Progenitor cell of endocrine pancreas (in vitro differentiated cells): ENCODE measurements at regions not wholly inside any gene's neighbourhood (a gene's known extent, or its start where the extent isn't known, plus 50 kb on each side); places are given as distances from the start of the nearest gene placed in this dataset.
"Not testable (repeated sequence)": the region's sequence is repeated elsewhere in the genome, so short reads cannot be mapped to it uniquely, and the experiment has no call there.

Experiments
- DNase-seq: peaks from one replicate; pipeline ENCODE4 v3.0.0; 2021; ENCODE audit warnings: low spot score; ENCODE audit not compliant: unreplicated experiment
- H3K27ac Mint-ChIP-seq: 2 replicates; pipeline ENCODE4 v1.8.0; 2021; ENCODE audit warnings: mild to moderate bottlenecking, moderate library complexity, mixed read lengths
- H3K27me3 Mint-ChIP-seq: 2 replicates; pipeline ENCODE4 v1.8.0; 2021; ENCODE audit warnings: mixed read lengths
- H3K36me3 Mint-ChIP-seq: 2 replicates; pipeline ENCODE4 v1.8.0; 2022; ENCODE audit warnings: mixed read lengths; ENCODE audit not compliant: insufficient read depth
- H3K4me1 Mint-ChIP-seq: 2 replicates; pipeline ENCODE4 v1.8.0; 2021; ENCODE audit warnings: low read depth, mixed read lengths
- H3K4me3 Mint-ChIP-seq: 2 replicates; pipeline ENCODE4 v1.8.0; 2021; ENCODE audit warnings: low read depth, mild to moderate bottlenecking, moderate library complexity, mixed read lengths
- H3K9me3 Mint-ChIP-seq: 2 replicates; pipeline ENCODE4 v1.8.0; 2021; ENCODE audit warnings: low read depth, mixed read lengths
- CTCF ChIP-seq: fragments of 200-600 bp; sonication (generic); IDR thresholded peaks from one replicate; pipeline ENCODE4 v1.5.0; 2021; ENCODE audit warnings: antibody characterized with exemption, mild to moderate bottlenecking; ENCODE audit not compliant: unreplicated experiment

DNA sequence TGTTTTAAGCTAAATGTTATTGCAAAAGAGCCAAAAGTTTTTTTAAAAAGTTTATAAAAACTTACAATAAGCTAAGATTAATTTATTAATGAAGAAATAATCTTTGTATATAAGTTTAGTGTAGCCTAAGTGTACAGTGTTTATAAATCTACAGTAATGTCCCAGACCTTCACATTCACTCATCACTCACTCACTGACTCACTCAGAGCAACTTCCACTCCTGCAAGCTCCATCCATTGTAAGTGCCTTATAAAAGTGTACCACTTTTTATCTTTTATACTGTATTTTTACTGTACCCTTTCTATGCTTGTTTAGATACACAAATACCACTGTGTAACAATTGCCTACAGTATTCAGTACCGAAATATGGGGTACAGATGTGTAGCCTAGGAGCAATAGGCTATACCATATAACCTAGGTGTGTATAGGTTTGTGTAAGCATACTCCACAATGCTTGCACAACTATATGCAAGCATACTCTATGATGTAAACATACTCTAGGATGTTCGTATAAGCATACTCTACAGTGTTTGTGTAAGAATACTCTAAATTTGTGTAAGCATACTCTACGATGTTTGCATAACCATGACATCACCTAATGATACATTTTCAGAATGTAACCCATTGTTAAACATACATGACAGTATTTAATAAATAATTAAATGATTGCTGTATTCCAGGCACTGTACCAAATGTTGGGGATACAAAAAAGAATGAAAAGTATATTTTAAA is 953.0 kb downstream of the KCNA4 start:
- no peaks in the 10 kb centered on the region for H3K36me3 Mint-ChIP-seq
- no peak for DNase-seq
- H3K27ac Mint-ChIP-seq: no peak overlapping the region
- no peak overlapping the region for H3K4me3 Mint-ChIP-seq
- no peak for TF ChIP-seq CTCF
- no peaks in the 10 kb centered on the region for H3K27me3 Mint-ChIP-seq
- H3K9me3 Mint-ChIP-seq: no peaks in the 10 kb centered on the region
- no peaks in the 10 kb centered on the region for H3K4me1 Mint-ChIP-seq

DNA sequence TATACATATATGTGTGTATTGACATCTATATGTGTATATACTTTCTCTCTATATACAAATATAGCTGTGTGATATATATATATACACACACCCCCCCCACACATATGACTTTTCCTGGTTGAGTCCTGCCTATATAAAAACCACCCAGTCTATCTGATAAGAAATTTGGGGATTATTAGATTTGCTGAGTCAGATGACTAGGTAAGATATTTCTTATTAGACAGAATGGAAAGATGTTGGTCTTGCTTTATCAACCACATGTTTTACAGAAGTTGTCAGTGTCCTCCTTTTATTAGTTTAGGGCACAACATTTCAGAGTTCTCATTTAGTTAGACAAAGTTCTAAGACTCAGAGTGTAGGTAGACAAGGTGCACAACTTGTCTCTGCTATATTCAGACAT is 953.3 kb downstream of the METTL15 start:
- Mint-ChIP-seq H3K4me1 (no peaks in the 10 kb centered on the region), H3K9me3 (peaks cover 12% of the 10 kb centered on the region), H3K4me3 (no peak overlapping the region), H3K27ac (no peak overlapping the region), H3K27me3 (no peaks in the 10 kb centered on the region), H3K36me3 (no peaks in the 10 kb centered on the region)
- no peak for TF ChIP-seq CTCF
- no peak for DNase-seq

DNA sequence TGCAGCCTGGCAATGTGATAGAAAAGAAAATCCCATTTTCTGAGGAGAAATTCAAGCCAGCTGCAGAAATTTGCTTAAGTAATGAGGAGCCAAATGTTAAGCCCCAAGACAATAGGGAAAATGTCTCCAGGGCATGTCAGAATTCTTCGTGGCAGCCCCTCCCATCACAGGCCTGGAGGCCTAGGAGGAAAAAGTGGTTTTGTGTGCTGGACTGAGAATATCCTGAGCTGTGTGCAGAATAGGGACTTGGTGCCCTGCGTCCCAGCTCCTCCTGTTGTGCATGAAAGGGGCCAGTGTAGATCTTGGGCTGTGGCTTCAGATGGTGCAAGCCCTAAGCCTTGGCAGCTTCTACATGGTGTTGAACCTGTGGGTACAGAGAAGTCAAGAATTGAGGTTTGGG is 948.3 kb downstream of the METTL15 start:
- not testable (repeated sequence) for H3K27ac Mint-ChIP-seq, H3K27me3 Mint-ChIP-seq, H3K4me1 Mint-ChIP-seq, H3K36me3 Mint-ChIP-seq, H3K4me3 Mint-ChIP-seq, DNase-seq
- peaks cover 30% of the 10 kb centered on the region for H3K9me3 Mint-ChIP-seq

- no peak overlapping the region for H3K4me3 Mint-ChIP-seq
- no peak overlapping the region for H3K27ac Mint-ChIP-seq
- no peaks in the 10 kb centered on the region for H3K36me3 Mint-ChIP-seq
- TF ChIP-seq CTCF: no peak
- H3K9me3 Mint-ChIP-seq: peaks cover 21% of the 10 kb centered on the region
- H3K4me1 Mint-ChIP-seq: no peaks in the 10 kb centered on the region
- DNase-seq: no peak
- no peaks in the 10 kb centered on the region for H3K27me3 Mint-ChIP-seq
Observed at GRCh38 chr11:29051935-29052334, 943.7 kb downstream of the METTL15 start.

DNA sequence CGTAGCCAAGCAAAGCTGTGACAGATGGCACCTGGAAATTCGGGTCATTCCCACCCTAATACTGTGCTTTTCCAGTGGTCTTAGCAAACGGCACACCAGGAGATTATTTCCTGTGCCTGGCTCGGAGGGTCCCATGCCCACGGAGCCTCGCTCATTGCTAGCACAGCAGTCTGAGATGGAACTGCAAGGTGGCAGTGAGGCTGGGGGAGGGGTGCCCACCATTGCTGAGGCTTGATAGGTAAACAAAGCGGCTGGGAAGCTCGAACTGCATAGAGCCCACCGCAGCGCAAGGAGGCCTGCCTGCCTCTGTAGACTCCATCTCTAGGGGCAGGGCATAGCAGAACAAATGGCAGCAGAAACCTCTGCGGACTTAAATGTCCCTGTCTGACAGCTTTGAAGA is 942.8 kb downstream of the METTL15 start:
- H3K4me3 Mint-ChIP-seq, DNase-seq, H3K36me3 Mint-ChIP-seq, H3K4me1 Mint-ChIP-seq, H3K27ac Mint-ChIP-seq, H3K27me3 Mint-ChIP-seq: not testable (repeated sequence)
- H3K9me3 Mint-ChIP-seq: peaks cover 15% of the 10 kb centered on the region

- no peak for TF ChIP-seq CTCF
- Mint-ChIP-seq H3K4me1 (peaks cover 2% of the 10 kb centered on the region), H3K9me3 (no peaks in the 10 kb centered on the region), H3K27ac (no peak overlapping the region), H3K36me3 (no peaks in the 10 kb centered on the region), H3K27me3 (no peaks in the 10 kb centered on the region), H3K4me3 (no peak overlapping the region)
- no peak for DNase-seq
Observed at GRCh38 chr11:29040489-29040888, 932.3 kb downstream of the METTL15 start.
